MV-4-11 (cell line): ENCODE measurements at regions not wholly inside any gene's neighbourhood (a gene's known extent, or its start where the extent isn't known, plus 50 kb on each side); places are given as distances from the start of the nearest gene placed in this dataset.

Experiments
- DNase-seq: peaks from one replicate; lab custom pipeline; 2025; lab: John Stamatoyannopoulos, UW

- DNase-seq: peak; percentile 67
These were observed 94.9 kb upstream of the NSMCE3 start for GRCh38 chr15:29364426-29365078.

DNA sequence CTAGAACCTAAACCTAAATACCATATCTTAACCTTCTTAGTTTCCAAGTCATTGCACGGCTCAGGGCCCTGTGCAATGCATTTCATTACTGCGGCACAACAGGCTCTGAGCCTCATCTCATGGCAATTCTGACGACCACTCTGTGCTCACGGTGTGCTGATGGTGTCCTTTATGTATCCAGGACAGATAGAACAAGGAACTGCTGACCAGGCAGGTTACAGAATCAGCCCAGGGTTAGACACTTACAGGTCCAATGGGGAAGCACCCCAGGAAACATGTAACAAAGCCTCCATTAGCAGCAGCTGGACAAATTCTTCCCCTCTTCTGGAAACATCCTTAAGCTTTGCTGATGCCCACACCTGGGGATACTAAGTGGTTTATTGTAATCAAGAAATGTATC, 91.9 kb upstream of the NSMCE3 start:
- DNase-seq: no peak

DNA sequence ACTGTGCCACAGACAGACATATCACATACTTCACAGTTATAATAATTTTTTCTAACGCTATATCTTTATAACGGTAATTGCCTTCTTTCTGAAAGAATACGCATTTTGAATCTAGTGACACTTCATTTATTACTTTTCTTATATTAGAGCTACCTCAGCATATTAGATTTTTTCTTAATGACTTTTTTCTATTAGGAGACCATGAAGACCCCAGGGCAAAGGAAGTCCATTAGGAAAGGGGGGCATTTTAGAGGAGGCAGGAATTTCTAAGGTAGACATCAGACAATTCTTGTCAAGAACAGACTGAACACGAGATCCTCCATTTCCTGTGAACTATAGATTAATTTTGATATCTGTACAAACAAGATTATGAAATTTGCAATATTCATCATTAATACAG, 90.5 kb upstream of the NSMCE3 start:
- no peak for DNase-seq

- DNase-seq: no peak
These were observed 87.2 kb upstream of the NSMCE3 start for GRCh38 chr15:29356786-29357185.

- DNase-seq: no peak
These were observed 85.9 kb upstream of the NSMCE3 start for GRCh38 chr15:29355477-29355876.

GRCh38 chr15:29352402-29352801, 82.8 kb upstream of the NSMCE3 start:
- no peak for DNase-seq

GRCh38 chr15:29349196-29349595, 79.6 kb upstream of the NSMCE3 start:
- DNase-seq: no peak

DNA sequence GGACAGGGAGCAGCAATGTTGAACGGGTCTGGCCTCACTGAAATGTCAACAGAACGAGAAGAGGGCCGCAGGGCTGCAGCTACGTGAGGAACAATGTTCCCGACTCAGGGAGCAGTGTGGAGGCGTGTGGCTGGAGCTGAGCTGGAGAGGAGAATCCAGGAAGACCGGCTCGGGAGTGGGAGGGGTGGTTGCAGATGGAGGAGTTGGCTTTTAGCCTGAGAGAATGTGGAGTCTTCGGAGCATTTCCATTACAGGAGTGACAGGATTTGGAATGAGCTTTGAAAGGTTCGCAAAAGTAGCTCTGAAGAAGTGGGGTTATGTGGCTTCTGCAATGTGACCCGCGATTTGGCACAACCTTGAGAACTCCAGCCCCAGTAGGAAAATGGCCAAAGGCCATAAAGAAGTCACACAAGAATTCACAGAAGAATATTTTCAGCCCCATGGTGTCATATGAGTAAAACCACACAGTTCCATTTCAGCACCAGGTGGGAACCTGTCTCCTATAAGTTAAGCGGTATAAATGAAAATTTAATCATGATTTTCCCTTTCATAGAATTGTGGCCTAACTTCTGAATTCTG, 78.8 kb upstream of the NSMCE3 start:
- DNase-seq: no peak

GRCh38 chr15:29346998-29347397, 77.4 kb upstream of the NSMCE3 start:
- DNase-seq: no peak

- DNase-seq: no peak
These were observed 76.2 kb upstream of the NSMCE3 start for GRCh38 chr15:29345549-29346525.

GRCh38 chr15:29344474-29344873, 74.9 kb upstream of the NSMCE3 start:
- no peak for DNase-seq

DNA sequence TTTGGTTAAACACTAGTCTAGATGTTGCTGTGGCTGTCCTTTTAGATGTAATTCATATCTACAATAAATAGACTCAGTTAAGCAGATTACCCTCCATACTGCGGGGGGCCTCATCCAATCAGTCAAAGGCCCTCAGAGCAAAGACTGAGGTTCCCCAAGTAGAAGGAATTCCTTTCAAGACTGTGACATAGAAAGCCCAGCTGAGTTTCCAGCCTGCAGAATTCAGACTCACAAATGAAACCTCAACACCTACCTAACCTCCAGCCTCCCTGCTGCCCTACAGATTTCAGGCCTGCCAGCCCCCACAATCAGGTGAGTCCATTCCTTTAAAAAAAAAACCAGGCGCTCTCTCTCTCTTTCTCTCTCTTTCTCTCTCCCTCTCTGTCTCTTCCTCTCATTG, 73.6 kb upstream of the NSMCE3 start:
- no peak for DNase-seq

GRCh38 chr15:29342201-29342600, 72.6 kb upstream of the NSMCE3 start:
- DNase-seq: no peak

GRCh38 chr15:29337156-29337959, 67.7 kb upstream of the NSMCE3 start:
- no peak for DNase-seq

- no peak for DNase-seq
These were observed 64.9 kb upstream of the NSMCE3 start for GRCh38 chr15:29334544-29334943.

DNA sequence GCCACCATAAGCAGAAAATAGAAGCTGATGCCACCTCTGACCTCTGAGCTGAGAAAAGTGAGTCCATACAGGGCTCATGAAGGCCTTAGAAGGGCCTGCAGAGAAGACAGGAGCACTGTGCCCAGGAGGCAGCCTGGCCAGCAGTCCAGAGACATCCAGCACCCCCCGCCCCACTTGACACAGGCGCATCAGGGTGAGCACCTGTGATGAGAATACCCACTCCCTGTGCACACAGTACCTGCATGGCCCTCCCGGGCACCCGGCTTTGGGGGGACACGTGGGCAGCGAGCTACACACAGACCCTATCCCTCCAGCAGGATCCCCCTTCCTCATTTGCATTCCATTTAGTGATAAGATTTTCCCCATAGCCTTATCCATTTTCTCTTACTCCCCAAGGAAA, 63.6 kb upstream of the NSMCE3 start:
- DNase-seq: no peak

- DNase-seq: no peak
These were observed 62.0 kb upstream of the NSMCE3 start for GRCh38 chr15:29331669-29332068.

DNA sequence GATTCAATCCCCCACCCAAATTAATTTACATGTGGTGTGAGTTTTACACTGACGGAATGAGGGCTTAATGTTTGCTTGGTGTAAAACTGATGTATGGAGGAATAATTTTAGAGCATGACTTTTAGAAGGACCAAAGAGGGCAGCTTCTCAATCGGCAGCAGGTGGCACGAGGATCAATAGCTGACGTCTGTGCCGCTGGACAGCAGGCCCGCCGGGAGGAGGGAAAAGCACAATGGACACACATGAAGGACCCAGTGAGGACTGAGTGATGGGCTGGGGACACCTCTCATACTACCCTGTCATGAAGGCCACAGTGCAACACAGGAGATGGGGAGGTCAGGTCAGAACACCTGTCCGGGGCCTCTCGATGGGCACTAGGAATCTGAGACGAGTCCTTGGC, 61.4 kb upstream of the NSMCE3 start:
- DNase-seq: no peak

- DNase-seq: no peak
These were observed 55.1 kb upstream of the NSMCE3 start for GRCh38 chr15:29324746-29325145.

- no peak for DNase-seq
These were observed 53.9 kb upstream of the NSMCE3 start for GRCh38 chr15:29323557-29323956.

DNA sequence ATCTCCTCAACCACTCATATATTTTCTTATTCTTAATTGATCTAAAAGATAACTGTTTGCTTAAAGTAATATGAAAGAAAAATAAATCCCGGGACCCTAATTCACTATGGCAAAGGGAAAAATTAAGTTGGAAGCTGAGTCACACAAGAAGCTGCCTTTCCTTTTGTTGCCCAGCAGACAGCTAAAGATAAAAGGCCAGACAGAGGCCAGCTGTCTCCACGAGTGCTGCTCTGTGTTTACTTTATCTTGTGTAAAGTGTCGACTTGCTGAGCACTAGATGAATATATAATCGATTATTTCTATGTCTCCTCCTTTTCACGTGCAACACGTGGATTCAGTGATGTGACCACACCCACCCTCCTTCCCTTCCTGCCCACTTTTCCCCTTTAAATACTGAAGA, 52.8 kb upstream of the NSMCE3 start:
- DNase-seq: no peak

DNA sequence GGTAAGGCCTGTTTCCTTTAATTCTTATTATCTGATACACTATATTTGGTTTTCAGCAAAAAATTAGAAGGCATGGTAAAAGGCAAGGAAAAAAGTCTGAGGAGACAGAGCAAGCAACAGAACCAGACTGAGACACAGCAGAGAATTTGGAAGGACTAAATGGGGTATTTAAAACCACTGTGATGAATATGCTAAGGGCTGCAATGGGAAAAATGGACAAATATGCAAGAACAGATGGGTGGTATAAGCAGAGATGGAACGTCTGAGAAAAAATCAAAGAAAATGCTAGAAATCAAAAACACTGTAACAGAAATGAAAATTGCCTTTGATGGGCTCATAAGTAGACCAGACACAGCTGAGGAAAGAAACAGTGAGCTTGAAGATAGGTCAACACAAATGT, 50.8 kb upstream of the NSMCE3 start:
- DNase-seq: no peak
